WERI-Rb-1 (cell line): ENCODE measurements at regions not wholly inside any gene's neighbourhood (a gene's known extent, or its start where the extent isn't known, plus 50 kb on each side); places are given as distances from the start of the nearest gene placed in this dataset.

ENCODE experiments used
- DNase-seq: peaks from one replicate; pipeline ENCODE4 v3.0.0-alpha.2; 2020
- H3K27ac ChIP-seq: fragments of 250-450 bp; sonication (Bioruptor Pico); 2 replicates; pipeline ENCODE4 v1.5.1; 2020; ENCODE audit warnings: mild to moderate bottlenecking, moderate library complexity
- H3K27me3 ChIP-seq: fragments of 250-450 bp; sonication (Bioruptor Pico); 2 replicates; pipeline ENCODE4 v1.5.1; 2021; ENCODE audit warnings: mild to moderate bottlenecking, low read depth, moderate library complexity; ENCODE audit not compliant: insufficient read depth, severe bottlenecking
- H3K36me3 ChIP-seq: fragments of 250-450 bp; sonication (Bioruptor Pico); 2 replicates; pipeline ENCODE4 v1.5.1; 2020; ENCODE audit warnings: mild to moderate bottlenecking, moderate library complexity
- H3K4me3 ChIP-seq: 2 replicates; pipeline ENCODE4 v1.5.1; 2011; ENCODE audit warnings: low read depth, mild to moderate bottlenecking, control low read depth, low read length
- H3K9me3 ChIP-seq: fragments of 250-450 bp; sonication (Bioruptor Pico); 2 replicates; pipeline ENCODE4 v1.5.1; 2021; ENCODE audit warnings: mild to moderate bottlenecking, moderate library complexity; ENCODE audit not compliant: severe bottlenecking
- TF ChIP-seq, protein P1 (sequence below): IDR thresholded peaks from 2 replicates; pipeline ENCODE4 v1.5.1; 2011; ENCODE audit warnings: low read depth, mild to moderate bottlenecking, control low read depth, inconsistent platforms, low read length

GRCh38 chr16:79286646-79287423 is 313.7 kb downstream of the MAF start:
- Histone ChIP-seq H3K27me3 (peaks cover 70% of the 10 kb centered on the region), H3K4me3 (no peak overlapping the region), H3K9me3 (no peaks in the 10 kb centered on the region), H3K36me3 (no peaks in the 10 kb centered on the region), H3K27ac (no peak overlapping the region)
- no peak for DNase-seq
- TF ChIP-seq, protein P1, sequence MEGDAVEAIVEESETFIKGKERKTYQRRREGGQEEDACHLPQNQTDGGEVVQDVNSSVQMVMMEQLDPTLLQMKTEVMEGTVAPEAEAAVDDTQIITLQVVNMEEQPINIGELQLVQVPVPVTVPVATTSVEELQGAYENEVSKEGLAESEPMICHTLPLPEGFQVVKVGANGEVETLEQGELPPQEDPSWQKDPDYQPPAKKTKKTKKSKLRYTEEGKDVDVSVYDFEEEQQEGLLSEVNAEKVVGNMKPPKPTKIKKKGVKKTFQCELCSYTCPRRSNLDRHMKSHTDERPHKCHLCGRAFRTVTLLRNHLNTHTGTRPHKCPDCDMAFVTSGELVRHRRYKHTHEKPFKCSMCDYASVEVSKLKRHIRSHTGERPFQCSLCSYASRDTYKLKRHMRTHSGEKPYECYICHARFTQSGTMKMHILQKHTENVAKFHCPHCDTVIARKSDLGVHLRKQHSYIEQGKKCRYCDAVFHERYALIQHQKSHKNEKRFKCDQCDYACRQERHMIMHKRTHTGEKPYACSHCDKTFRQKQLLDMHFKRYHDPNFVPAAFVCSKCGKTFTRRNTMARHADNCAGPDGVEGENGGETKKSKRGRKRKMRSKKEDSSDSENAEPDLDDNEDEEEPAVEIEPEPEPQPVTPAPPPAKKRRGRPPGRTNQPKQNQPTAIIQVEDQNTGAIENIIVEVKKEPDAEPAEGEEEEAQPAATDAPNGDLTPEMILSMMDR = no peak

- Histone ChIP-seq H3K27ac (no peak overlapping the region), H3K36me3 (no peaks in the 10 kb centered on the region), H3K9me3 (no peaks in the 10 kb centered on the region), H3K27me3 (peaks cover 66% of the 10 kb centered on the region), H3K4me3 (no peak overlapping the region)
- DNase-seq = no peak
- TF ChIP-seq, protein P1 = no peak
Observed at GRCh38 chr16:79284766-79285165, 315.8 kb downstream of the MAF start.

DNA sequence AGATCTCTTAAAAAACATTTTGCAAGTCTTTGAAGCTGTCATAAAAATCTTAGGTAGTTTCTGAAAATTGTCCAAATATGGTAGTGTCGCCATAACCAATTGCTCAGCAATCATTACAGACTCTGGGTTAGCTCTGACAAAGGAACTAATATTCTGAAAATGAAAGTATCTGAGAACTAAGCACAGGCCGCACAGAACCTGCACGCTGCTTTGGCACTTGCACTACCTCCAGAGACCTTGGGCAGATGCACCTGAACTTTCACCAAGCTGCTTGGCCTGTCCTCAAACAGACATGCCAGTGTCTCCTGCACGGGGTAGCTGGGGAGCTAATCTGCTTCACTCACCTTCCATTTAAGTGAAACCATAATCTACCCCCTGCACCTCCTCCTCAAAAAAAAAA is 317.0 kb downstream of the MAF start:
- Histone ChIP-seq H3K36me3 (no peaks in the 10 kb centered on the region), H3K4me3 (no peak overlapping the region), H3K27me3 (peaks cover 67% of the 10 kb centered on the region), H3K9me3 (no peaks in the 10 kb centered on the region), H3K27ac (no peak overlapping the region)
- TF ChIP-seq, protein P1 = no peak
- DNase-seq = no peak

DNA sequence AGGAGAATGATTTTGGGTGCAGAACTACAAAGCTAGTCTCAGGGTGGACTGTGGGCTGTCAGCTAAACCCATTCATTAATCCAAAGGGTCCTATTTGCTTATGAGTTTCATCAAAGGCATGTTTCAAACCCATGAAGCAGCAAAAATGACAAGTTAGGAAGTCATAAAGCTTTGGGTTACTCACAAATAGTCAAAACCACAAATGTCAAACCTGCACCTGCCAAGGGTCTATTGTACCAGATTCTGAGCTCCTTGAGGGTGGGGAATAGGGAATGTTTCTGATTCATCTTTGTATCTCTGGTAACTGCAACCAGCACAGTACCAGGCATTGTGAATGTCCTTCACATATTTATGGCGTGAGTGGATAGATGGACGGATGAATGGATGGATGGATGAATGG is 317.7 kb downstream of the MAF start:
- Histone ChIP-seq H3K9me3 (no peaks in the 10 kb centered on the region), H3K36me3 (no peaks in the 10 kb centered on the region), H3K27me3 (peaks cover 67% of the 10 kb centered on the region), H3K27ac (no peak overlapping the region), H3K4me3 (no peak overlapping the region)
- TF ChIP-seq, protein P1 = no peak
- DNase-seq = no peak

- Histone ChIP-seq H3K36me3 (no peaks in the 10 kb centered on the region), H3K9me3 (no peaks in the 10 kb centered on the region), H3K27ac (no peak overlapping the region), H3K4me3 (no peak overlapping the region), H3K27me3 (peaks cover 69% of the 10 kb centered on the region)
- DNase-seq = no peak
- TF ChIP-seq, protein P1 = no peak
Observed at GRCh38 chr16:79278506-79278905, 322.0 kb downstream of the MAF start.

GRCh38 chr16:79276501-79276900 is 324.0 kb downstream of the MAF start:
- no peaks in the 10 kb centered on the region for H3K36me3 ChIP-seq
- H3K4me3 ChIP-seq = no peak overlapping the region
- no peaks in the 10 kb centered on the region for H3K9me3 ChIP-seq
- peaks cover 77% of the 10 kb centered on the region for H3K27me3 ChIP-seq
- no peak for DNase-seq
- no peak overlapping the region for H3K27ac ChIP-seq
- TF ChIP-seq, protein P1 = no peak
